ENCODE measurements at regions not wholly inside any gene's neighbourhood (a gene's known extent, or its start where the extent isn't known, plus 50 kb on each side); places are given as distances from the start of the nearest gene placed in this dataset.

DNA sequence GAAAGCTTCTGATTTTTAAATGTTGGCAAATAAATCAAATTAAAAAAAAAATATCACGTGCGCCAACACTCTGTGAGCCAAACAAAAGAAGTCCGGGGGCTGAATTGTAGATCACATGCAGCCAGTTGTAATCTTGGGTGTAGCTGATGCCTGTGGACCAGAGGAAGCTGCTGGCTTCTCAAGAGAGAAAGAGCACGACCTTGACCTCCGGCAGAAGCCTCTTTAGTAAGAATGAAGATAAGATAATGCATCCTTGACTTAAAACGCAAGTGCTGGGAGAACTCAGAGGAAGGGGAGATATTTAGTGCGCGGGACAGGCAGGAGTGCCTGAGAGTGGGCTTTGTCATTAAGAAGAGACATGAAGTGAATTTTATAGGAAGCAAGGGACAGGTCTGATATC, 162.8 kb upstream of the TBX3 start:
- TF ChIP-seq, protein P1, sequence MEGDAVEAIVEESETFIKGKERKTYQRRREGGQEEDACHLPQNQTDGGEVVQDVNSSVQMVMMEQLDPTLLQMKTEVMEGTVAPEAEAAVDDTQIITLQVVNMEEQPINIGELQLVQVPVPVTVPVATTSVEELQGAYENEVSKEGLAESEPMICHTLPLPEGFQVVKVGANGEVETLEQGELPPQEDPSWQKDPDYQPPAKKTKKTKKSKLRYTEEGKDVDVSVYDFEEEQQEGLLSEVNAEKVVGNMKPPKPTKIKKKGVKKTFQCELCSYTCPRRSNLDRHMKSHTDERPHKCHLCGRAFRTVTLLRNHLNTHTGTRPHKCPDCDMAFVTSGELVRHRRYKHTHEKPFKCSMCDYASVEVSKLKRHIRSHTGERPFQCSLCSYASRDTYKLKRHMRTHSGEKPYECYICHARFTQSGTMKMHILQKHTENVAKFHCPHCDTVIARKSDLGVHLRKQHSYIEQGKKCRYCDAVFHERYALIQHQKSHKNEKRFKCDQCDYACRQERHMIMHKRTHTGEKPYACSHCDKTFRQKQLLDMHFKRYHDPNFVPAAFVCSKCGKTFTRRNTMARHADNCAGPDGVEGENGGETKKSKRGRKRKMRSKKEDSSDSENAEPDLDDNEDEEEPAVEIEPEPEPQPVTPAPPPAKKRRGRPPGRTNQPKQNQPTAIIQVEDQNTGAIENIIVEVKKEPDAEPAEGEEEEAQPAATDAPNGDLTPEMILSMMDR (IDR thresholded peaks at IDR 0.05; ENCODE audit: low read depth, low read length, missing input control) = no peak
- TF ChIP-seq, protein P2, sequence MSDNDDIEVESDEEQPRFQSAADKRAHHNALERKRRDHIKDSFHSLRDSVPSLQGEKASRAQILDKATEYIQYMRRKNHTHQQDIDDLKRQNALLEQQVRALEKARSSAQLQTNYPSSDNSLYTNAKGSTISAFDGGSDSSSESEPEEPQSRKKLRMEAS (IDR thresholded peaks at IDR 0.05) = no peak
- TF ChIP-seq SP1 (IDR thresholded peaks at IDR 0.05) (no peak), TAF1 (conservative IDR thresholded peaks at IDR 0.05) (no peak), EGR1 (IDR thresholded peaks at IDR 0.05; ENCODE audit: low read depth in 2 of 2) (no peak), RAD21 (IDR thresholded peaks at IDR 0.05) (no peak), YY1 (IDR thresholded peaks at IDR 0.05) (no peak), RXRA (IDR thresholded peaks at IDR 0.05) (no peak), FOXA1 (IDR thresholded peaks at IDR 0.05) (no peak)
- TF ChIP-seq, protein P3, sequence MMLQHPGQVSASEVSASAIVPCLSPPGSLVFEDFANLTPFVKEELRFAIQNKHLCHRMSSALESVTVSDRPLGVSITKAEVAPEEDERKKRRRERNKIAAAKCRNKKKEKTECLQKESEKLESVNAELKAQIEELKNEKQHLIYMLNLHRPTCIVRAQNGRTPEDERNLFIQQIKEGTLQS (IDR thresholded peaks at IDR 0.05) = no peak
- TF ChIP-seq, protein P4, sequence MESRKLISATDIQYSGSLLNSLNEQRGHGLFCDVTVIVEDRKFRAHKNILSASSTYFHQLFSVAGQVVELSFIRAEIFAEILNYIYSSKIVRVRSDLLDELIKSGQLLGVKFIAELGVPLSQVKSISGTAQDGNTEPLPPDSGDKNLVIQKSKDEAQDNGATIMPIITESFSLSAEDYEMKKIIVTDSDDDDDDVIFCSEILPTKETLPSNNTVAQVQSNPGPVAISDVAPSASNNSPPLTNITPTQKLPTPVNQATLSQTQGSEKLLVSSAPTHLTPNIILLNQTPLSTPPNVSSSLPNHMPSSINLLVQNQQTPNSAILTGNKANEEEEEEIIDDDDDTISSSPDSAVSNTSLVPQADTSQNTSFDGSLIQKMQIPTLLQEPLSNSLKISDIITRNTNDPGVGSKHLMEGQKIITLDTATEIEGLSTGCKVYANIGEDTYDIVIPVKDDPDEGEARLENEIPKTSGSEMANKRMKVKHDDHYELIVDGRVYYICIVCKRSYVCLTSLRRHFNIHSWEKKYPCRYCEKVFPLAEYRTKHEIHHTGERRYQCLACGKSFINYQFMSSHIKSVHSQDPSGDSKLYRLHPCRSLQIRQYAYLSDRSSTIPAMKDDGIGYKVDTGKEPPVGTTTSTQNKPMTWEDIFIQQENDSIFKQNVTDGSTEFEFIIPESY (IDR thresholded peaks at IDR 0.05) = no peak

Measured in liver (tissue), 3 donors.